Fibroblast of villous mesenchyme (primary cell): ENCODE measurements at regions not wholly inside any gene's neighbourhood (a gene's known extent, or its start where the extent isn't known, plus 50 kb on each side); places are given as distances from the start of the nearest gene placed in this dataset.

Source experiments
- DNase-seq: peaks from one replicate; pipeline ENCODE4 v3.0.0-alpha.2; 2010; ENCODE audit warnings: low read depth
- H3K4me3 ChIP-seq: 2 replicates; pipeline ENCODE4 v1.5.1; 2011; ENCODE audit warnings: low read depth, mild to moderate bottlenecking, low read length
- CTCF ChIP-seq: IDR thresholded peaks from 2 replicates; pipeline ENCODE4 v1.5.1; 2012; ENCODE audit warnings: low read depth, mild to moderate bottlenecking, low read length; ENCODE audit not compliant: insufficient read depth

DNA sequence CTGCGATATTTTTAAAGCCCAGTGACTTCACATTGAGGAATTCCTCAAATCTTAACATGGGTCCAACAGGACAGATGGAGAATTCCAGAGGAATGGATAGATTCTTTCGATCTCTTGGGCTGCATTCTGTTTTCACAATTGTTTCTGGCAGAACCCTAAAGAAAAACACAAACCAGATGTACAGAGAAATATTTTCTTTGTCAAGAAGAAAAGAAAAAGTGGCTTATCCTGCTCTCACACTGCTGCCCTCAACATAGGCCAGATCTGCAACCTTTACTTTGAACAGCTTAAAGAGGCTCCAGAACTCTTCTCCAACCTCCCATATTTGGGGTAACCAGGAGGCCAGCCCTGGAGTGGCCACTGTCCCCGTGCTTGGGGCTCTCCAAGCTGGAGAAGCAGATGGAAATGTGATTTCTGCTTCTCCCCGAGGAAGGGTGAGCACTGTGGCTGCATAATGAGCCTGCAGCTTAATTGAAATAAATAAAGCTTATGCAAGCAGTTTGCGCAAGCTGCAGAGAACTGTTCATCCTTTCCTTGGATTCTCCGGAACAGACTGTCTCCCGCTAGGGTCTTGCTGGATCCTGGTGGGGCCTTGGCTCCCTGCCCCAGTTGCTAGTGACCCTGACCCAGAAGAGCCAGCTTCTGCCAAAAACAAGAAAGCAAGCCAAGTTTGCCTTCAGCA lies 453.2 kb upstream of the PROK2 start:
- peak; percentile 30 for DNase-seq
- no peak overlapping the region for H3K4me3 ChIP-seq
- TF ChIP-seq CTCF: no peak

DNA sequence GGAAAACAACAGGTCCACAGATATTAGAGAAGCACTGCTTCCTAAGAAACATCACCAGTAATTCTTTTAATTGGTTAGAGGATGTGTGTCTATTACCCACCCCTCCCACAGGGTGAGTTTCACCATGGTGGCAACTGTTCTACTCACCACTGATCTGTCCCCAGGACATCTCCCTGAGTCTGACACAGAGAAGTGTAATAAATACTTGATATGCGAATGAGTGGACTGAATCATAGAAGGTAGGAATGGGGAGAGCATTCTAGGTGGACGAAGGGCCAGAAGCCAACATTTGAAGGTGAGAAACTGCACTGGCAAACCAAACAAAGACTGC lies 452.7 kb upstream of the PROK2 start:
- DNase-seq: no peak
- no peak overlapping the region for H3K4me3 ChIP-seq
- TF ChIP-seq CTCF: no peak

DNA sequence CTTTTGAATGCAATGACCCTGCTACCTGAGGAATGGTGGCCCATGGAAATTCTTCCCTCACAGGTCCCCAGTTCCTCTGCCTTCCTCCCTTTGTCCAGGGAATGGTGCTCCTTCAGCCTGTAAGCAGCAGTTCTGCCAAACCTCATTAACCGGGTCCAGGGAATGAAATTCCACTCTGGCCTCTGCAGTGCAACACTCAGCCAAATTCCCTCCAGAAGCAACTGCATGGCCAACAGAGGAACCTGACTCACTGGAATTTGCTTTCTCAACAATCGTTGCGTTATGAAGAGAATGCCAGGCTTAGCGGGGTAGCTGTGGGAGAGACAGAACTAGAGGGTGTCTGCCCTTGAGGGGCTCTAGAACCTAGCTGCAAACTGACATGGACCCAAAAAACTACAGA lies 449.4 kb upstream of the PROK2 start:
- no peak for TF ChIP-seq CTCF
- peak; percentile 29 for DNase-seq
- H3K4me3 ChIP-seq: no peak overlapping the region

DNA sequence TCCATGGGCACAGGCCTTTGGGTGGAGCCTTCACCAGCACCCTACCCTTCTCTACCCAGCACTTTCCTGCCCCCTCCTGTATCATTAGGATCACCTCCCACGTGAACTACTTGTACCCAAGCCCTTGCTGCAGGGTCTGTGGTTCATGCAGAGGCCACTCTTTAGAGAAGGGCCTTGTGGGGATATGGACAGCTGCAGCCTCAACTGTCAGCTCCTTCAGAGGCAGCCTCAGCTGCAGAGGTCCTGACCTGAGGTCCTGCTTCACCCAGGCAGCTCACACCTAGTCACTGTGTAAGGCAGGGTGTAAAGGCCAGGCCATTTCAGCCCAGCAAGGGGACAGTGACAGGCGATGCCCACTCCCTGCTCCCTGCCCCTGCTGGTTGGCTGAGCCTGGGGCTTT lies 448.6 kb upstream of the PROK2 start:
- no peak for DNase-seq
- H3K4me3 ChIP-seq: no peak overlapping the region
- no peak for TF ChIP-seq CTCF

DNA sequence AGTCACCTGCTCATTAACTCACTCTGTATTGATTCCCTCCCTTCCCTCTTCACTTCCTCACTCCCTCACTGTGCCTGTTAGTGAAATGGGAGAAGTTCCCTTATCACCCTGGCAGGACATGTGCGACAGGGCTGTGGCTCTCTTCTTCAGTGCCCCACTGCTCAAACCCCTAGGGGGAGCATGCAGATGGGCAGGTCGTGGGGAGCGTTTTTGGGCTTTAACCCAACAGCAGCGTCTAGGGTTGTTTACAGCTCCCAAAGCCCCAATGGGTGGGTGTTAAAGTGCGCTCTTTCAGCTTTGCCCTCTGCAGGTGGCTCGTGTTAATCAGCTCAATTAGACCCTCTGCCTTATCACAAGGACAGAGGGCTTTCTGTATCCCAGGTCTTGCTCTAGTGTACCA lies 447.8 kb upstream of the PROK2 start:
- H3K4me3 ChIP-seq: no peak overlapping the region
- no peak for DNase-seq
- no peak for TF ChIP-seq CTCF

DNA sequence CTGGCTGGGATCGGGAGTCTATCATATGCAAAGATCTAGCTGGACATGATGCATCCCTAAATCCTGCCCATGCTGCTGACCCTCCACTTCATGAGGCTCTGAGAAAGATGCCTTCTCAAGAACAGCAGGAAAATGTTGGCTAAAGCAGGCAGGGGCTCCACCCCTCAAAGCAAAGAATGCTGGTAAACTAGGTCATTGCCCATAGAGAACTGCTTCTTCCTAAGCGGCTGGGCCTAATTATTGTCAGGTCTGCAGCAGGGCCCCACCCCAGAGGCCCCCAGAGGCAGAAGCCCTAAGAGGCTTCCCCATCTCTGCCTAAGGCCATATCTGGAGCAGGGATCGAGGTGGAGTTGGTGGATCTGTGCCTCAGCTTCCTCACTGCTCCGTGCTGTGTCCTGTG lies 447.4 kb upstream of the PROK2 start:
- DNase-seq: no peak
- H3K4me3 ChIP-seq: no peak overlapping the region
- TF ChIP-seq CTCF: no peak
